HepG2 (cell line): ENCODE measurements at regions not wholly inside any gene's neighbourhood (a gene's known extent, or its start where the extent isn't known, plus 50 kb on each side); places are given as distances from the start of the nearest gene placed in this dataset.

Experiments used
- ARNTL ChIP-seq: sonication (generic); formaldehyde crosslinking; IDR thresholded peaks from 2 replicates; pipeline ENCODE4 v1.4.0; 2020; ENCODE audit warnings: mild to moderate bottlenecking, missing genetic modification reagents
- MTA3 ChIP-seq: sonication (generic); formaldehyde crosslinking; IDR thresholded peaks from 2 replicates; pipeline ENCODE4 v1.4.0; 2020; ENCODE audit warnings: missing genetic modification reagents
- POLR2AphosphoS2 ChIP-seq: IDR thresholded peaks from 2 replicates; pipeline ENCODE4 v1.6.1; 2011; ENCODE audit warnings: low read depth, low read length, improper control_type of control experiment
- ZBTB46 ChIP-seq: sonication (generic); formaldehyde crosslinking; IDR thresholded peaks from 2 replicates; pipeline ENCODE4 v1.4.0; 2020; ENCODE audit warnings: mild to moderate bottlenecking, missing genetic modification reagents, borderline replicate concordance
- ZKSCAN1 ChIP-seq: fragments of 150-350 bp; IDR thresholded peaks from 2 replicates; pipeline ENCODE4 v1.6.1; 2014; ENCODE audit warnings: low read length
- ZNF142 ChIP-seq: sonication (generic); formaldehyde crosslinking; IDR thresholded peaks from 2 replicates; pipeline ENCODE4 v1.4.0; 2020; ENCODE audit warnings: missing genetic modification reagents
- ZNF678 ChIP-seq: sonication (generic); formaldehyde crosslinking; IDR thresholded peaks from 2 replicates; pipeline ENCODE4 v1.4.0; 2020; ENCODE audit warnings: mild to moderate bottlenecking, missing genetic modification reagents
- TF ChIP-seq, protein P1 (sequence below): sonication (generic); formaldehyde crosslinking; IDR thresholded peaks from 2 replicates; pipeline ENCODE4 v1.8.0; 2022; ENCODE audit warnings: missing genetic modification reagents, mild to moderate bottlenecking, inconsistent platforms, borderline replicate concordance
- TF ChIP-seq, protein P2 (sequence below): IDR thresholded peaks from 2 replicates; pipeline ENCODE4 v1.6.1; 2018; ENCODE audit warnings: missing genetic modification reagents

- TF ChIP-seq ZBTB46 (CRISPR knock-in tag) (no peak), ZKSCAN1 (no peak), ZNF142 (CRISPR knock-in tag) (no peak), POLR2AphosphoS2 (no peak), ZNF678 (no peak), MTA3 (CRISPR knock-in tag) (no peak), ARNTL (CRISPR knock-in tag) (no peak)
- TF ChIP-seq, protein P1, sequence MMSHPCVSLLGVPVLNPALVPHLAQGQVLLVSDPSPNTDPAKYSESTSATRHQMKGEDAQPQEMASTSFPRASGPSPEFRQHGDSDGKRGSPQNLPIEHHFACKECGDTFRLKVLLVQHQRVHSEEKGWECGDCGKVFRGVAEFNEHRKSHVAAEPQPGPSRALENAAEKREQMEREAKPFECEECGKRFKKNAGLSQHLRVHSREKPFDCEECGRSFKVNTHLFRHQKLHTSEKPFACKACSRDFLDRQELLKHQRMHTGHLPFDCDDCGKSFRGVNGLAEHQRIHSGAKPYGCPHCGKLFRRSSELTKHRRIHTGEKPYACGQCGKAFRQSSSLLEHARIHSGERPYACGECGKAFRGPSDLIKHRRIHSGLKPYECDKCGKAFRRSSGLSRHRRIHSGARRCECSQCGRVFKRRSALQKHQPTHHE, result no peak
- TF ChIP-seq, protein P2, sequence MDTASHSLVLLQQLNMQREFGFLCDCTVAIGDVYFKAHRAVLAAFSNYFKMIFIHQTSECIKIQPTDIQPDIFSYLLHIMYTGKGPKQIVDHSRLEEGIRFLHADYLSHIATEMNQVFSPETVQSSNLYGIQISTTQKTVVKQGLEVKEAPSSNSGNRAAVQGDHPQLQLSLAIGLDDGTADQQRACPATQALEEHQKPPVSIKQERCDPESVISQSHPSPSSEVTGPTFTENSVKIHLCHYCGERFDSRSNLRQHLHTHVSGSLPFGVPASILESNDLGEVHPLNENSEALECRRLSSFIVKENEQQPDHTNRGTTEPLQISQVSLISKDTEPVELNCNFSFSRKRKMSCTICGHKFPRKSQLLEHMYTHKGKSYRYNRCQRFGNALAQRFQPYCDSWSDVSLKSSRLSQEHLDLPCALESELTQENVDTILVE, result no peak
These were observed 2030.4 kb downstream of the EFNA5 start (continued) for GRCh38 chr5:105640328-105640727.
